GM19025 (cell line): ENCODE measurements at regions not wholly inside any gene's neighbourhood (a gene's known extent, or its start where the extent isn't known, plus 50 kb on each side); places are given as distances from the start of the nearest gene placed in this dataset.
"Not testable (repeated sequence)": the region's sequence is repeated elsewhere in the genome, so short reads cannot be mapped to it uniquely, and the experiment has no call there.

Source experiments
- ATAC-seq: cut with Tn5 transposase; IDR thresholded peaks from one replicate; pipeline ENCODE4 v1.9.1; 2021; ENCODE audit warnings: mild to moderate bottlenecking, low read depth, moderate library complexity; ENCODE audit not compliant: unreplicated experiment

DNA sequence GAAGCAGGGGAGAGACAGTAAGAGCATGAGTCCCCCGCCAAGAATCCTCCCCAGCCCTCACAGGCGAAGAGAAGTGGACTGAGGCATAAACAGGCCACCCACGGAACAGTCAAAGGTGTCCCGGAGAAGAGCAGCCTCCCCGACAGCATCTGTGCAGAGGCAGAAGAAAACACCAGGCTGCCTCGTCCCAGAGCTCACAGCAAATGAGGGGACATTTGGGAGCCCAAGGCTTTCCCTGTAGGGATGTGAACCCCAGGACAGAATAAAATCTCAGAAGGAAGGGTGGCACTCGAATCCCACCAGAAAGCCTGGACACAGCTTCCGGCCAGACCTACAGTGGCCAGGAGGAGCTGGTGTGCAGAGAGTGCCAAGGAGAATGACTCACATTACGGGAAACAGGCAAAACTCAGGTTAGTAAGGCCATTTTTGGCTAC, 90.4 kb downstream of the DLL1 start:
- no peak for ATAC-seq

DNA sequence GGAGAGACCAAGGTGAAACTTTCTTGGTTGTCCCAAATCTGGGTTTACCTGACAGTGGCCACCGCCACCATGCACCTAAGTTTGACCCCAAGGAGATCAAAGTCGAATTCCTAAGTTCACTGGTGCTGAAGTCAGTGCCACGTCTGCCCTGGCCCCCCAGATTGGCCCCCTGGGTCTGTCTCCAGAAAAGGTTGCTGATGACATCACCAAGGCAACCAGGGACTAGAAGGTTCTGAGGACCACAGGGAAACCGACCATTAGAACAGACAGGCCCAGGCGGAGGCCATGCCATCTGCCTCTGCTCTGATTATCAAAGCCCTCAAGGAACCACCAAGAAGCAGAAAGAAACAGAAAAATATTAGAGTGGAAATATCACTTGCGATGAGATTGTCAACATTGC, 91.2 kb downstream of the DLL1 start:
- ATAC-seq = no peak

DNA sequence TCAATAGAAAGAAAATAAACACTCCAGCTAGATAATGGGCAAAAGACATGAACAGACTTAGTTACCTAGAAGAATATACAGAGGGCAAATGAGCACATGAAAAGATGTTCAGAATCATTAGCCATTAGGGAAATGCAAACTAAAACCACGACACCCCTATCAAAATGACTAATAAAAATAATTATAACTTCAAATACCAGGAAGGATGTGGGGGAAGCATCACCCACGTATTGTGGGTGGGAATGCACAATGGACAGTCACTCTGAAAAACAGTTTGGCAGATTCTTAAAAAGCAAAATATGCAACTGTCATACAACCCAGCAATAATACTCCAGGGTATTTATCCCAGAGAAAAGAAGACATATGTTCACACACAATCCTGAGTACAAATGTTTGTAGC, 92.6 kb downstream of the DLL1 start:
- ATAC-seq = no peak

- ATAC-seq = no peak
Measured at GRCh38 chr6:170193326-170193821, 97.5 kb downstream of the DLL1 start.

GRCh38 chr6:170192905-170193304, 98.0 kb downstream of the DLL1 start:
- ATAC-seq = no peak

DNA sequence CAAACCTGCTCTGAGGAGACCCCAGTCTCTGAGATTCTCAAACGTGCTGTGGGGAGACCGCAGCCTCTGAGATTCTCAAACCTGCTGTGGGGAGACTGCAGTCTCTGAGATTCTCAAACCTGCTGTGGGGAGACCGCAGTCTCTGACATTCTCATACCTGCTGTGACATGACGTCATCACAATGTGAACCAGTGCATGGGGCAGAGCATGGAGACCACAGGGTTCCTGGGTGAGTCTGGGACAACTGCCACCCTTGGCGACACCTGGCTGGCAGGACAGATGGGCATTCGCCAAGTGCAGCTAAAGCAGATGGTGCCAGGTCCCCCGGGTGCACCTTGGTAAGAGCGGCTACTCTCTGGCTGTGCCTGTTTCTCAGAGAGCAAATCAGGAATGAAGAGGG, 98.8 kb downstream of the DLL1 start:
- ATAC-seq = not testable (repeated sequence)

GRCh38 chr6:170190046-170190445, 100.8 kb downstream of the DLL1 start:
- no peak for ATAC-seq

- no peak for ATAC-seq
Measured at GRCh38 chr6:170189236-170189635, 101.6 kb downstream of the DLL1 start.

- no peak for ATAC-seq
Measured at GRCh38 chr6:170188571-170189001, 102.3 kb downstream of the DLL1 start.

GRCh38 chr6:170187669-170188566, 103.0 kb downstream of the DLL1 start:
- no peak for ATAC-seq

GRCh38 chr6:170186941-170187668, 103.8 kb downstream of the DLL1 start:
- no peak for ATAC-seq

GRCh38 chr6:170186006-170186935, 104.6 kb downstream of the DLL1 start:
- no peak for ATAC-seq

GRCh38 chr6:170185175-170185978, 105.5 kb downstream of the DLL1 start:
- no peak for ATAC-seq

DNA sequence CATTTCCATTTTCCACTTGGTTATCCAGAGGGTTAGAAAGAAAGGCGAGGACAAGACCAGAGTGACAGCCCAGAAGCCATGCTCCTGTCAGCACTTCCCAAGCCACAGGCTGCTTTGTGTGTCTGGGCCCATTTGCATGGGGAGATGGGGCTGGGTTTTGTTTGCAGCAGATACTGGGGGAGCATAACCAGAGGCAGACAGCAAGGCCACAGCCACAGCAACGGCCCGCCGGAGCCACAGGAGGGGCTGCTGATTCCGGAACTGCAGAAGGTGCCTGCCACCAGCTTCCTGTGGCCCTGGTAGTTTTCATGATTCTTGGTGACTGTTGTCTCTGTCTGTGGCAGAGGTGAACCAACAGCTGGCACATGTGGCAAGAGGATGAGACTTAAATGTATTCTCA, 106.6 kb downstream of the DLL1 start:
- ATAC-seq = no peak

GRCh38 chr6:170183521-170183920, 107.4 kb downstream of the DLL1 start:
- ATAC-seq = no peak

DNA sequence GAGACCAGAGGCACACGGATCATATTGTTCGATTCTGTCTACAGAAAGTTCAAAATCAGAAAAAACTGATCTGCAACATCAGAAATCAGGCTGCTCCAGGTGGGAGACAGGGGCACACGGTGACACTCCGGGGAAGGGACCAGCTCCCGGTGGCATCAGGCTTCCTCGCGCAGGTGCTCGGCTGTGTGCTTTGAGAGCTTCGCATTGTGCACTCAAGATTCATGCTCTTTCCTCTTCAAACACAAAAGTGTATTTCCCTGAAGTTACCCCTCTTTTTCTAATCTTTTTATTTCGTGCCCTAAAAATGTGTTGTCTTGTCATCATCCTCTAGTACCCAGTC, 108.1 kb downstream of the DLL1 start:
- ATAC-seq = no peak

DNA sequence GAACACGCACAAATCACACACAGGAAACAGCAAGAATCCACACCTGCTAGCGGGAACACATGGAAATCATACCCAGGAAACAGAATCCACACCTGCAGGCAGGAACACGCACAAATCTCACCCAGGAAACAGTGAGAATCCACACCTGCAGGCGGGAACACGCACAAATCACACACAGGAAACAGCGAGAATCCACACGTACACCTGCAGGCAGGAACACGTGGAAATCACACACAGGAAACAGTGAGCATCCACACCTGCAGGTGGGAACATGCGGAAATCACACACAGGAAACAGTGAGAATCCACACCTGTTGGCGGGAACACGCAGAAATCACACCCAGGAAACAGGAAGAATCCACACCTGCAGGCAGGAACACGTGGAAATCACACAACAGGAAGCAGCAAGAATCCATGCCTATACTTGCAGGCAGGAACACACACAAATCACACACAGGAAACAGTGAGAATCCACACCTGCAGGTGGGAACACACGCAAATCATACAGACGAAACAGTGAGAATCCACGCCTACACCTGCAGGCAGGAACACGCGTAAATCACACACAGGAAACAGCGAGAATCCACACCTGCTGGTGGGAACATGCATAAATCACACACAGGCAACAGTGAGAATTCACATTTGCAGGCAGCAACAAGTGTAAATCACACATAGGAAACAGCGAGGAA, 108.6 kb downstream of the DLL1 start:
- no peak for ATAC-seq

GRCh38 chr6:170181338-170181690, 109.6 kb downstream of the DLL1 start:
- ATAC-seq = no peak

- no peak for ATAC-seq
Measured at GRCh38 chr6:170180671-170181337, 110.1 kb downstream of the DLL1 start.
